Right atrium auricular region (tissue), 2 donors: ENCODE measurements at regions not wholly inside any gene's neighbourhood (a gene's known extent, or its start where the extent isn't known, plus 50 kb on each side); places are given as distances from the start of the nearest gene placed in this dataset.

Source experiments
- DNase-seq: peaks from one replicate; pipeline ENCODE4 v3.0.0-alpha.2; 2019; ENCODE audit warnings: low spot score
- H3K27ac ChIP-seq, 2 donors: fragments of 200-600 bp; sonication (generic); 1 replicate in 1 of 2; 2 replicates in 1 of 2; pipeline ENCODE4 v1.5.1; 2016 to 2019
- H3K27me3 ChIP-seq, 2 donors: fragments of 200-600 bp; sonication (generic); one replicate each; pipeline versions ENCODE4 v1.5.1 to v1.6.0; 2017 to 2019
- H3K36me3 ChIP-seq: fragments of 200-600 bp; sonication (generic); one replicate; pipeline ENCODE4 v1.5.1; 2016
- H3K4me1 ChIP-seq, 2 donors: fragments of 200-600 bp; sonication (generic); one replicate each; pipeline versions ENCODE4 v1.5.1 to v1.6.0; 2017 to 2019
- H3K4me3 ChIP-seq, 2 donors: fragments of 200-600 bp; sonication (generic); 1 replicate in 1 of 2; 2 replicates in 1 of 2; pipeline ENCODE4 v1.5.1; 2017 to 2019; ENCODE audit warnings: mild to moderate bottlenecking in 1 of 2, moderate library complexity in 1 of 2
- H3K9me3 ChIP-seq, 2 donors: fragments of 200-600 bp; sonication (generic); one replicate each; pipeline ENCODE4 v1.5.1; 2019
- CTCF ChIP-seq, 2 donors: fragments of 200-600 bp; sonication (generic); IDR thresholded peaks; one replicate each; pipeline ENCODE4 v1.5.1; 2019; ENCODE audit warnings: antibody characterized with exemption in 2 of 2

DNA sequence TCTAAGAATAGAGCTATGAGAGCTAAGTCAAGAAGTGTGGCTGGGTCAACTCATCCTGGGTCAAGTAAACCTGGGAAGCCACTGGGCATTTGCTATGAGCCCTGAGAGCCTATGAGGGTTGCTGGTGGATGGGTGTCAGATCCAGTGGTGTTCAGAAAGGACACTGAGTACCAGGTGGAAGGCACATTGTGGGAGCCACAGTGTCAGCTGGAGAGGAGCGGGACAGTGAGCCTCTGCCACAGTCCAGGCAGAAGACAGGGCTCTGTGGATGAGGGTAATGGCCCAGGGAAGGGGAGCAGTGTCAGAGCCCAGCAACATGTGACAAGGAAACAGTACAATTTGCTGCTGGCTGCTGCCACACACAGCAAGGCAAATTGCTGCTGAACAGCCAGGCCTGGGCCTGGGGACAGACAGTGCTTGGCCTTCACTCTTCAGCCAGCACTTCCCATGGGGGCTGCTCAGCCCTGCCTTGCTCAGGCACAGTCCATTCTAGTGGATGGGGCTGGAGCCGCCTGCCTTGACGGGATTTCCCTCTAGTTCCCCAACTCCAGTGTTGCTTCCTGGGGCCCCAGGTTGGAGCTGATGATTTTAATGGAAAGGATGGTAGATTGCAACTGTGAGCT lies 90.9 kb upstream of the CHST15 start:
- no peaks in the 10 kb centered on the region for H3K27me3 ChIP-seq
- no peak overlapping the region for H3K27ac ChIP-seq
- H3K36me3 ChIP-seq = no peaks in the 10 kb centered on the region
- H3K4me3 ChIP-seq = no peak overlapping the region
- no peak for TF ChIP-seq CTCF (IDR thresholded peaks at IDR 0.05)
- peaks cover 0 to 13% of the 10 kb centered on the region in 2 donors for H3K4me1 ChIP-seq
- no peaks in the 10 kb centered on the region for H3K9me3 ChIP-seq
- DNase-seq = peak; percentile 36

DNA sequence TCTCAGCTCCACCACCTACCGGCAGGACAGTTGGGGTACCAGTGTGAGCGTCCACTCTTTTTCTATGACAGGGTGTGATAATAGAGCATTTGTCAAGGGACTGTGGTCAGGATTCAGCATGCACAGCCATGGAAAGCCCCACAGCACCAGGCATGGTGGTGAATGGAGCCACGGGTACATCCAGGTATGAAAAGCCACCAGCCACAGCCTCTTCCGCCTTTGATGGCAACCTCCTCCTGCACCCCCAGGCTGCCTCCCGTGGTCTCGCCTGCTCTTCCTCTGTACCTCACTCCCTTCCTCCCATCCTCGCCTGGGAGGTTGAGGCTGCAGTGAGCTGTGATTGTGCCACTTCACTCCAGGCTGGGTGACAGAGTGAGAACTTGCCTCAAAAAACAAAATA lies 90.2 kb upstream of the CHST15 start:
- H3K4me3 ChIP-seq = no peak overlapping the region
- H3K9me3 ChIP-seq = no peaks in the 10 kb centered on the region
- H3K27me3 ChIP-seq = no peaks in the 10 kb centered on the region
- H3K4me1 ChIP-seq = peaks cover 0 to 13% of the 10 kb centered on the region in 2 donors
- TF ChIP-seq CTCF (IDR thresholded peaks at IDR 0.05) = no peak
- peak; percentile 26 for DNase-seq
- H3K36me3 ChIP-seq = no peaks in the 10 kb centered on the region
- no peak overlapping the region for H3K27ac ChIP-seq

DNA sequence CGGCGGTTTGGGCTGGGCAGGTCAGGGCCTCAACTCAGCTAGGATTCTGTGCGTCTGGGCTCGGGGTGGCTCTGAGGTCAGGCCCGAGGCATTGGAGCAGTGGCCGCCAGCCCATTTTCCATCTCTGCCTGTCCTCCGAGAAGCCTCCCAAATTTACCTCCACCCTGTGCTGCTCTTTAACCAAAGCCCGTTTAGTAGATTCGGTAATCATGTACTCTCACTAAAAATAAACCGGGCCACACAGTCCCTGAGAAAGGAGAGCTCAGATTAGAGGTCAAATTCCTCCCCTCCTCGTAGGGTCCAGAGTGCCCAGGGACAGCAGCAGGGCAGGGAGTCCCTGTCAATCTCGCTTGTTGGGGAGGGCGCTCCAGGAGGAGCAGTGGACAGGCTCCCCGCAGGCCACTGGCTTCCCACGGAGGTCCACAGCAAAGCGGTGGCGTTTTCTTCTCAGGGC lies 88.7 kb upstream of the CHST15 start:
- TF ChIP-seq CTCF (IDR thresholded peaks at IDR 0.05) = no peak
- Histone ChIP-seq H3K27ac (no peak overlapping the region), H3K27me3 (no peaks in the 10 kb centered on the region), H3K9me3 (no peaks in the 10 kb centered on the region), H3K4me1 (peaks cover 0 to 13% of the 10 kb centered on the region in 2 donors), H3K4me3 (no peak overlapping the region), H3K36me3 (no peaks in the 10 kb centered on the region)
- peak; percentile 32 for DNase-seq

DNA sequence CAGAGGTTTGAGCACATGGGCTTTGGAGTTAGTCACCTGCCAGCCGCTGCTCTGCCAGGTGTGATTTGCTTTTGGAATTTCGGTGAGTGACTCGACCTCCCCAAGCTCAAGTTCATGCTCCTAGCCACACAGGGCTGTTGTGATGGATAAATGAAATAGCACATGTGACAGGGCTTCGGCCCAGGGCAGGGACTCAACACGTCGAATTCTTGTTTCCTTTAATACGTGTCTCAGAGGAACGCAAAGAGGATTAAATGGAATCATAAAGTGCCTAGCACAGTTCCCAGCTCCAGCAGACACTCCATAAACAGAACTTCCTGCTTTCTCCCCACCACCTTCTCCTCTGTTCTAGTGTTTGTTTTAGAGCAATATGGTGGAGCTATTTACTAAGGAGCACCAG lies 88.3 kb upstream of the CHST15 start:
- H3K4me1 ChIP-seq = peaks cover 0 to 13% of the 10 kb centered on the region in 2 donors
- no peak overlapping the region for H3K4me3 ChIP-seq
- peak; percentile 36 for DNase-seq
- H3K36me3 ChIP-seq = no peaks in the 10 kb centered on the region
- H3K27ac ChIP-seq = no peak overlapping the region
- no peaks in the 10 kb centered on the region for H3K9me3 ChIP-seq
- no peaks in the 10 kb centered on the region for H3K27me3 ChIP-seq
- no peak for TF ChIP-seq CTCF (IDR thresholded peaks at IDR 0.05)

- Histone ChIP-seq H3K27me3 (no peaks in the 10 kb centered on the region), H3K9me3 (no peaks in the 10 kb centered on the region), H3K4me3 (no peak overlapping the region), H3K36me3 (no peaks in the 10 kb centered on the region), H3K27ac (no peak overlapping the region), H3K4me1 (peaks cover 0 to 13% of the 10 kb centered on the region in 2 donors)
- TF ChIP-seq CTCF (IDR thresholded peaks at IDR 0.05) = no peak
- DNase-seq = peak; percentile 40
Measured at GRCh38 chr10:124180947-124181549, 87.7 kb upstream of the CHST15 start.
